Keratinocyte (primary cell): ENCODE measurements at regions not wholly inside any gene's neighbourhood (a gene's known extent, or its start where the extent isn't known, plus 50 kb on each side); places are given as distances from the start of the nearest gene placed in this dataset.

Source experiments
- EZH2 ChIP-seq: IDR thresholded peaks from one replicate; pipeline ENCODE4 v1.6.1; 2012; ENCODE audit warnings: inconsistent platforms, mild to moderate bottlenecking, low read length, moderate library complexity
- TF ChIP-seq, protein P1 (sequence below), 3 experiments: IDR thresholded peaks in 1 of 3; conservative IDR thresholded peaks in 1 of 3; optimal IDR thresholded peaks in 1 of 3; 2 replicates in 2 of 3; 3 replicates in 1 of 3; pipeline versions ENCODE3 to v1.5.1; 2011; ENCODE audit warnings: low read length in 3 of 3, mild to moderate bottlenecking in 3 of 3, moderate library complexity in 2 of 3, control low read depth in 1 of 3, inconsistent platforms in 1 of 3; ENCODE audit not compliant: insufficient read depth in 2 of 3; ENCODE audit errors: extremely low read depth in 1 of 3

GRCh38 chr14:101361451-101362433, 199.6 kb upstream of the DIO3 start:
- TF ChIP-seq, protein P1, sequence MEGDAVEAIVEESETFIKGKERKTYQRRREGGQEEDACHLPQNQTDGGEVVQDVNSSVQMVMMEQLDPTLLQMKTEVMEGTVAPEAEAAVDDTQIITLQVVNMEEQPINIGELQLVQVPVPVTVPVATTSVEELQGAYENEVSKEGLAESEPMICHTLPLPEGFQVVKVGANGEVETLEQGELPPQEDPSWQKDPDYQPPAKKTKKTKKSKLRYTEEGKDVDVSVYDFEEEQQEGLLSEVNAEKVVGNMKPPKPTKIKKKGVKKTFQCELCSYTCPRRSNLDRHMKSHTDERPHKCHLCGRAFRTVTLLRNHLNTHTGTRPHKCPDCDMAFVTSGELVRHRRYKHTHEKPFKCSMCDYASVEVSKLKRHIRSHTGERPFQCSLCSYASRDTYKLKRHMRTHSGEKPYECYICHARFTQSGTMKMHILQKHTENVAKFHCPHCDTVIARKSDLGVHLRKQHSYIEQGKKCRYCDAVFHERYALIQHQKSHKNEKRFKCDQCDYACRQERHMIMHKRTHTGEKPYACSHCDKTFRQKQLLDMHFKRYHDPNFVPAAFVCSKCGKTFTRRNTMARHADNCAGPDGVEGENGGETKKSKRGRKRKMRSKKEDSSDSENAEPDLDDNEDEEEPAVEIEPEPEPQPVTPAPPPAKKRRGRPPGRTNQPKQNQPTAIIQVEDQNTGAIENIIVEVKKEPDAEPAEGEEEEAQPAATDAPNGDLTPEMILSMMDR (optimal IDR thresholded peaks at IDR 0.05 in 1 of 3, IDR thresholded peaks at IDR 0.05 in 1 of 3, conservative IDR thresholded peaks at IDR 0.05 in 1 of 3; ENCODE audit: extremely low read depth in 1 of 3, insufficient read depth in 2 of 3, low read length in 3 of 3): no peak
- no peak for TF ChIP-seq EZH2
